HUDEP-2 (cell line): ENCODE measurements at regions not wholly inside any gene's neighbourhood (a gene's known extent, or its start where the extent isn't known, plus 50 kb on each side); places are given as distances from the start of the nearest gene placed in this dataset.

ENCODE experiments used
- DNase-seq, 76 experiments: peaks; one replicate each; lab custom pipeline; 2025; ENCODE audit not compliant: unreplicated experiment in 76 of 76; lab: John Stamatoyannopoulos, UW

GRCh38 chr9:134214386-134214765, 50.0 kb upstream of the RNU6ATAC start:
- no peak for DNase-seq

- no peak for DNase-seq
These were observed 50.5 kb upstream of the RNU6ATAC start for GRCh38 chr9:134214766-134215419.

DNA sequence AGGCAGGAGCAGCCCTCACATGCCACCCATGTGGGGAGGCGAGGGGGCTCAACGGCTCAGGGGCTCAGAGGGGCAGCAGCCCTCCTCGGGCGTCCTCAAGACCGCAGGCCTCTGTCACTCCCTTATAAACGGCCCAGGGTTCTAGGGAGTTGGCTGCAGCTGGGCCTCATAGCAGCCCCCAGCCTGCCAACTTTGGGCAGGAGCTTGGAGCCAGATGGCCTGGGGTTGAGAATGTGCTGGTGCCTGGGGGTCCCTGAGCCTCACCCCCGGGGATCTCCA, 51.0 kb upstream of the RNU6ATAC start:
- DNase-seq = no peak

DNA sequence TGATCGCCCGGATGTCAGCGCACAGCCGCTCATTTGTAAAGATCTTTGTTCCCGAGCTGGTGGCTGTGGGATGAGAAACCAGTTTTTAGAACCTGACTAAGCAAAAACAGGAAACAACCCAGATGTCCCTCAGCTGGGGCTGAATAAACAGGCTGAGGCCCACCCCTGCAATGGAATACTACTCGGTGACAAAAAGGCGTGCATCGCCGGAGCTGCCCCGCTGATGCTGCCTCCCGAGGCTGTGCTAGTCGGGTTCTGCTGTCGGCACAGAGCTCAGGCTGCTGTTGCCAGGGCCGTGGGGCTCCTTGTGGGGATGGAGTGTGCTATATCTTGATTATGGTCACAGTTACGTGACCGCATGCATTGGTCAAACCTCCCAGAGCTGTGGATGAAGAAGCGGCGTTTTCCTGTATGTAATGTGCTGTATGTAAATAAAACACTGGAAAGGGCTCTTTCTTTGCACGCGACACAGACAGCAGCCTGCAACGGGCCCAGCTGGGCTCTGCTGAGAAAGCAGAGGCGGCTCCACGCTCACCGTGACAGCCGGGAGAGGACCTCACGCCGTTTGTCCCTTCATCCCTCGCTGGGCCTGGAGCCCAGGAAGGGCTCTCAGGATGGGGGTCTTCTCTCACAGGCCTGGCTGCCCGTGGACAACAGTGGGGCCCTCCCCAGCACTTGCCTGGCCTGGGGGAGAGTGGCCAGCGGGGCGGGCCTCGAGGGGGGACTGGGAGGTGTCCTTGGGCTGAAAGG, 51.5 kb upstream of the RNU6ATAC start:
- DNase-seq = no peak

DNA sequence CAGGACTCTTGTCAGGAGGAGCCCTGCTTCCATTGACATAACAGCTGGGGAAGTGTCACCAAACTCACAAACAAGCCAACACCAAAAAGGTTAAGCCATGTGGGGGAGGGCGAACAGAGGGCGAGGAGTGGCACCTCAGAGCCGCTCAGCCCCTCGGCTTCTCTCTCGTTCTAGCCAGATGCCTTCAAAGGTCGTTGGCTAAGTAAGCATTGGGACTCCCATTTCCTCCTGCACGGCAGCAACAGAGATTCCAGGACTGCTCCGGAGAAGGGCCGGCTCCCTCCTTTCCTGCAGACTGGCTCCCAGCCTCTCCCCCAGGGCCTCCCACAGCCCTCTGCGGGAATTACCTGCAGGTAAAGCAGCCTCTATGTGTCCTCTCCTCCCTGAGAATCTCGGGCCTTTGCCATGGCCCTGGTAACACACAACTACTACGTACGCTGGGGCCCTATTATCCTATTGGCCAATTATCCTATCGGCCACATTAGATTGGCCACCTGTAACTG, 52.1 kb upstream of the RNU6ATAC start:
- DNase-seq = no peak

GRCh38 chr9:134216961-134217360, 52.6 kb upstream of the RNU6ATAC start:
- DNase-seq = no peak

DNA sequence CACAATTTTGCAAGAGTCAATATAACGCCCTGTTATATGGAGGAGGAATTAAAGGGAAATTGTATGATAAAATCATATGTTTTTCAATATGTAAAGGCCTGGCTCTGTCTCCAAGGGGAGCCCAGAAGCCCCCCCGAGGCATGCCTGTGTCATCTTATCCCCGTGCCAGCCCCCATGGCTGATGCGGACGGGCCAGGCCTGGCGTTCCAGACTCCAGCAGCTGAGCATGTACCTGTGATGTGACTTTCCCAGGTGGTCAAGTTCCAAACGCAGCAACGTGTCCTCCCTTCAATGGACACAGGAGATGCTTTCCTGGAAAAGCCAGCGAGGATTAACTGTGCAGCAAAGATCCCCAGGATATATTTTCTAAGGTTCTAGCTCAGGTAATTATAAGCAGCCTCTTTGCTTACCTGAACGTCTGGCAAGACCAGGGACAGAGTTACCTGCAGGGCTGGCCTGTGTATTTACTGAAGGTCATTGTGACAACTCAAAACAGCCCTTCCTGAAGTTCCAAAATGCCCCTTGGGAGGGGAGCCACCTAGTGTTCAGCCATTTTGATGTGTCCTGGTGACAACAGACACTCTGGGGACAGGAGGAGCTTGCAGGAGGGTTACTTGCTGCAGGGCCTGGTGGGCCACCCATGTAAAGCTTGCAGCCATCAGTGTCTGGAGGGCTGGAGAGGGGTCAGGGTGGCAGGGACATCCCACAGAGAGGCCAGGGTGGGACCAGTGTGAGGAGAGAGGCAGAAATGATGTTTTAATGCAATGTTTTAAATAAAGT, 53.3 kb upstream of the RNU6ATAC start:
- DNase-seq = peak in 10 of 76 experiments; percentile 1 to 38 (median 16)

DNA sequence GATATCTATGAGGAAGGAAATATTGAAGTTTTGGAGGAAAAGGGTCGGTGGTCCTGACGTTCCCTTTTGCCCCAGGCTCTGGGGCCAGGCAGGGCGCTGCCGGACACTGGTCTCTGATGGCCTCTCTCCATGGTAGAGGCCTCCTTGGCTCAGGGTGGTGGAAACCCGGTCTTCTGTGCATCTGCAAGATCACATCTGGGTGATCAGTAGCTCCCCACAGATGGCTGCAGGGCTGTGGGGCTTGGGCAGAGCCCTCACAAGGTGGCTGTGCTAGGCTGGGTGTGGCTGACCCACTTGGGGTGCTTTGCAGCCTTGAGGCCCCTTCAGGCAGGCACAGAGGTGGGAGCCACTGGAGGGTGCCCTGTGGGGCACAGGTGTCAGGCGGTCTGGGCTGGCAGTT, 53.9 kb upstream of the RNU6ATAC start:
- no peak for DNase-seq

DNA sequence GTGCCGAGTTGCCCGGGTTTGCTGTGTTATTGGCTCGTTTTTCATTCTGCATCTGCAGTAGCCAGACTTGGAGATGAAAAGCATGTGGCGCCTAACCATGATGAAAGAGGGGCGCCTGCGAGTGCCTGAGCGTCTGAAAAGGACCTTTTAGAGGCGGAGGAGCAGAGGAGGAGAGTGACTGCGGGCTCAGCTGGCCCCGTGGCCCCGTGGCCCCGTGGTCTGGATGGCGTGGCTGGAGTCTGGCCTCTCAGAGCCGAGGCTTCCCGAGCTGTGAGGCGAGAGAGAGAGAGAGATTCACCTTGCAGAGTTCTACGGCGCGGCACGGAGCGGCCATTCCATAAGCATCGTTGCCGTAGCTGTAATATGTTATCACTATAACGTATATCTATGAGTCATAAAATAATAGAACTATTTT, 55.3 kb upstream of the RNU6ATAC start:
- DNase-seq = no peak

DNA sequence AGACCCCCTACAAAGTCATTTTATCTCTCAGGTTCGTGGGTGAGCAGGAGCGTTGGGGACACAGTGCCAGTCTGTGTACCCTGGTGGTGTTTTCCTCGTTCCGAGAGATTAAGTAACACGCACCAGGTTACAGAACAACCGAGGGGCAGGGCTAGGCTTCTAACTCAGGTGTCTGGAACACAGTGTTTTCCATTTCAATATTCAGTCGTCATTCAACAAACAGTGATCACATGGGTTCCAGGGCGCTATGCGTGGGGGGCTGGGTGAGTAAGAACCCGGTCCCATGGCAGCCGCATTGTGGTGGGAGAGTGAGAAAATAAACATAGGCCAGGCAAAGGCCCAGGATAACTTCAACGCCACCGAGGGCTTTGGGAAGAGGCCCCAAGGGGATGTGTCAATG, 55.9 kb upstream of the RNU6ATAC start:
- DNase-seq = no peak

DNA sequence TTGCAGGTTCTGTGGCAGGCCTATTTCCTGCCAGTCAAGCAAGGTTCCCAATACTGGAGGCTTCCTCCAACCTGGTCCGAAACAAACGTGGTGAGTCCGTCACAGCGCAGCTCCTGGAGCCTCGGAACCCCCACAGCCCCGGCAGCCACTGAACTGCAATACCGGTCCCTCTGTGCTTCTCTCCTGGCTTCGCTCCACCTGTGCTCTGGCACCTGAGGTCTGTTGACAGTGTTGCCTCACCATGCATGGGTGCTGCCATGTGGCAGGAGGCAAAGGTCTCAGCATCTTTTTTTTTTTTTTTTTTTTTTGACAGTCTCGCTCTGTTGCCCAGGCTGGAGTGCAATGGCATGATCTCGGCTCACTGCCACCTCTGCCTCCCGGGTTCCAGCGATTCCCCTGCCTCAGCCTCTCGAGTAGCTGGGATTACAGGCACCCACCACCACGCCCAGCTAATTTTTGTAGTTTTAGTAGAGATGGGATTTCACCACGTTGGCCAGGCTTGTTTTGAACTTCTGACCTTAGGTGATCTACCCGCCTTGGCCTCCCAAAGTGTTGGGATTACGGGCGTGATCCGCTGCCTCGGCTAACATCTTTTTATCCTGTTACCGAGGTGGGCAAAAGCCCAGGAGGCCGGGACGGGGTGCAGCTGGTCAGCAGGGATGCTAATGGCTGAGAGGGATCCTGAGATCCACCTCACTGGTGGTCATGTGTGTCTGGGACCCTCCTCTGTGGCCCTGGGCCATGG, 57.1 kb upstream of the RNU6ATAC start:
- no peak for DNase-seq

- DNase-seq = no peak
These were observed 57.7 kb upstream of the RNU6ATAC start for GRCh38 chr9:134222018-134222573.

- DNase-seq = no peak
These were observed 58.7 kb upstream of the RNU6ATAC start for GRCh38 chr9:134223091-134223490.

- DNase-seq = no peak
These were observed 59.3 kb upstream of the RNU6ATAC start for GRCh38 chr9:134223591-134224122.

- DNase-seq = no peak
These were observed 59.8 kb upstream of the RNU6ATAC start for GRCh38 chr9:134224127-134224526.

DNA sequence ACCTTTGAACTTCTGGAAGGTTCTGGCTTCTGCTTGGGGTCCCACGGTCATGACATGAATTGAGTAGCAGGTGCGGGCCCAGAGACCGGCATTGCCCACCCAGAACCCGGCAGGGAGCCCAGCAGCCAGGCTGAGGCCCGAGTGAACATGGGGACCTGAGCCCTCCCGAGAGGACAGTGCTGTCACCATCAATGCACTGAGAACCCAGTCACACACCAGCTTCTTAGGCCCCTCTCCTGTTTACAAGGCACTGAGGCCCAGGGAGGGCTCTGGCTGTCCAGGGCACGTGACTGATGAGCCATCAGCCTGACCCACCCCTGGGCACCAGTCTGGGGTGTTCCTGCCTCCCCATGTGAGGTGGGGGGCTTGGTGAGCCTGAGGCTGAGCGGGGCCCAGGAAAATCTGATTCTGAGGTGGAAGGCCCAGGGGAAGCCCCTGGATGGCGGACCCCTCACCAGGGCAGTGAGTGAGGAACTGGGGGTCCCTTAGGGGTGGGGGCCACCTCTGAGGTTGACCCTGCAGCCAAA, 60.3 kb upstream of the RNU6ATAC start:
- DNase-seq = no peak

- DNase-seq = no peak
These were observed 60.8 kb upstream of the RNU6ATAC start for GRCh38 chr9:134225186-134225585.

- no peak for DNase-seq
These were observed 61.5 kb upstream of the RNU6ATAC start for GRCh38 chr9:134225816-134226215.

- DNase-seq = no peak
These were observed 62.0 kb upstream of the RNU6ATAC start for GRCh38 chr9:134226221-134226930.
